ENCODE measurements at regions not wholly inside any gene's neighbourhood (a gene's known extent, or its start where the extent isn't known, plus 50 kb on each side); places are given as distances from the start of the nearest gene placed in this dataset.

- TF ChIP-seq REST (IDR thresholded peaks at IDR 0.05; ENCODE audit: unreplicated experiment) (no peak), STAT1 (IDR thresholded peaks at IDR 0.05; ENCODE audit: unreplicated experiment) (no peak), CREB1 (CRISPR knock-in tag; IDR thresholded peaks at IDR 0.05; ENCODE audit: low read depth) (no peak), ZNF462 (CRISPR knock-in tag; IDR thresholded peaks at IDR 0.05) (no peak), JUNB (IDR thresholded peaks at IDR 0.05; ENCODE audit: unreplicated experiment) (no peak), ZNF331 (CRISPR knock-in tag; IDR thresholded peaks at IDR 0.05; ENCODE audit: low read depth) (no peak)
These were observed 281.2 kb downstream of the RRAGC start (continued) for GRCh38 chr1:38578271-38578951.

All from GM23338 (cell line).